ENCODE measurements at regions not wholly inside any gene's neighbourhood (a gene's known extent, or its start where the extent isn't known, plus 50 kb on each side); places are given as distances from the start of the nearest gene placed in this dataset.

DNA sequence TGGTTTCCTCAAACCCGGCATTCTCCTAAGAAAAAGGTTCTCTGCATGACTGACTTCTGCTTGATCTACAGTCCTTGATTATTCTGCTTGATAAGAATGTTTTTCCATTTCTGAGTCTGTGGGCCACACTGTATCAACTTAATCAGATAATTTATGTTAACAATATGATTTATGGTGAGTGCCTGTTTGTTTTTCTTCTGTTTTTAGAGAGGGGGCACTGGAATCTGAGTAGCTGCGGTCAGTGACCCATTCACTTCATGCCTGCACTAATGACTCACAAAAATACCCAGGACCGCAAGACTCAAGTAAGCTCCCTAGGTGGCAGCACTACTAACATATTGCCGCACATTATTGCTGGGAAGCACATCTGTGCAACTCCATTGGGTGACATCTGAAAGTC lies 542.3 kb upstream of the ATXN8OS start:
- no peak for DNase-seq (ENCODE audit: low read depth, low spot score)
- TF ChIP-seq EZH2 (IDR thresholded peaks at IDR 0.05) (no peak), POLR2AphosphoS5 (IDR thresholded peaks at IDR 0.05; ENCODE audit: borderline replicate concordance, low read depth, low read length) (no peak), FOXP2 (optimal IDR thresholded peaks at IDR 0.05; ENCODE audit: control extremely low read depth, extremely low read length, insufficient read depth) (no peak)
- no peaks in the 10 kb centered on the region for H3K36me3 ChIP-seq (ENCODE audit: insufficient read depth, low read length)
- H3K9ac ChIP-seq (ENCODE audit: insufficient read length), result no peak overlapping the region
- no peak overlapping the region for H3K4me3 ChIP-seq
- no peaks in the 10 kb centered on the region for H3K9me3 ChIP-seq (ENCODE audit: low read depth, low read length)
- H3K27ac ChIP-seq, result no peak overlapping the region

DNA sequence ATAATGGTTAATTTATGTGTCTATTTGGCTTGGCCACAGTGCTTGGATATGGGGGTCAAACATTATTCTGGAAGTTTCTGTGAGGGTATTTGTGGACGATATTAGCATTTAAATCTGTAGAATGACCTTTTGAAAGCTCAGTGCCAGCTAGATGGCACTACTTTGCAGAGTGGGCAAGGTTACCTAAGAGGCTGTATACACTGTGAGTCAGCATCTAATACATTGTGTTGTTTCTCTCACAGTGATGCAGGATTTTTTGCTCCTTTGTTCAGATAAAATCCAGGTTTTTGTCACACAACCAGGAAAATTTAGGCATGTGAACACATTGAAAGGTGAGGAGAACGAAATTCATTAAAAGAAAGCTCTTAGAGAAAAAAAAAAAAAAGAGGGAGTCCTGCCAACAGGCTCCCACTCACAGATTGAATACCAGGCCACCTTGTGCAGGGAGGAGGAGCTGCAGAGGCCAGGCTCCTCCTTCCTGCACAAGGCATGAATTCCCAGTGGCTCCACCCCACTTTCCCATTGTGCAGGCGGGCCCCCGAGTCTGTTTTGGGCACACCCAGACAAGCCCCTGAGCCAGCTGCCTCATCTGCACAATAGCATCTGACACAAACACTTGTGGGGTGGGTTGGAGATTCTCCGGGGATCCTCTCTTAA lies 551.0 kb upstream of the ATXN8OS start:
- Histone ChIP-seq H3K36me3 (ENCODE audit: insufficient read depth, low read length) (no peaks in the 10 kb centered on the region), H3K9me3 (ENCODE audit: low read depth, low read length) (no peaks in the 10 kb centered on the region), H3K27ac (no peak overlapping the region), H3K9ac (ENCODE audit: insufficient read length) (no peak overlapping the region), H3K4me3 (no peak overlapping the region)
- no peak for TF ChIP-seq EZH2 (IDR thresholded peaks at IDR 0.05)
- no peak for TF ChIP-seq FOXP2 (optimal IDR thresholded peaks at IDR 0.05; ENCODE audit: control extremely low read depth, extremely low read length, insufficient read depth)
- no peak for TF ChIP-seq POLR2AphosphoS5 (IDR thresholded peaks at IDR 0.05; ENCODE audit: borderline replicate concordance, low read depth, low read length)
- no peak for DNase-seq (ENCODE audit: low read depth, low spot score)

DNA sequence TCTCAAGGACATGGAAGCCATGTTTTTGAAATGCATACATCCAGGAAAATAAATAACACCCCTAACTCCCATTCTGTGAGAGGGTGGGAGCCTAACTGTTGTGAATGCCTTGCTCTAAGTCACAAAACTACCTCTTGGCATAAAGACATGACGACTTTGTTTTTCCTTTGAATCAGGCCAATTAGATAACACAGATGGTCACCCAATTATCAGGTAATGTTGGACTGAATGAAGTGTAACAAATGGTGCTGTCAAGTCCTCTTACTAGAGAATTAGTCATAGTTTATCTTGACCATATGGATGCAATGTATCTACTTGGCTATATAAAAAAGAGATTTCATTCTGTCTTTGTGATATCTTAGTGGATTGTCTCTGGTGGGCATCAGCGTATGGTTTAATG lies 553.6 kb upstream of the ATXN8OS start:
- Histone ChIP-seq H3K9me3 (ENCODE audit: low read depth, low read length) (no peaks in the 10 kb centered on the region), H3K9ac (ENCODE audit: insufficient read length) (no peak overlapping the region), H3K27ac (no peak overlapping the region), H3K4me3 (no peak overlapping the region), H3K36me3 (ENCODE audit: insufficient read depth, low read length) (no peaks in the 10 kb centered on the region)
- no peak for DNase-seq (ENCODE audit: low read depth, low spot score)
- TF ChIP-seq EZH2 (IDR thresholded peaks at IDR 0.05) (no peak), FOXP2 (optimal IDR thresholded peaks at IDR 0.05; ENCODE audit: control extremely low read depth, extremely low read length, insufficient read depth) (no peak), POLR2AphosphoS5 (IDR thresholded peaks at IDR 0.05; ENCODE audit: borderline replicate concordance, low read depth, low read length) (no peak)

DNA sequence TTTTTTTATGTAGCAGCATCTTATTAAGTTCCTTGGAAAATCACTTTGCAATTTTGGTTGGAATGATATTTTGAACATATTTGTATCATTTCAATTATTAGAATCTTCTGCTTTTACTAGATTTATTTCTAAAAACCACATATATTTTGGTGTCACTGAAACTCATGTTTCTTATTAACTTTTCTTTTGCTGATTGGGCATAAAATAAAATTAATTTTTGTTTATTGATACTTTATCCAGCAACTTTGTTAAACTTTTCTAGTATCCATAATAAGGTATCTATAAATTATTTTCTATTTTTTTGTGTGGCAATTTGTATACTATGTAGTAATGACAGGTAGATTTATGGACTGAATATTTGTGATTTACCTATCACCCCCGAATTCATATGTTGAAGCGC lies 556.4 kb upstream of the ATXN8OS start:
- Histone ChIP-seq H3K9ac (ENCODE audit: insufficient read length) (no peak overlapping the region), H3K27ac (no peak overlapping the region), H3K36me3 (ENCODE audit: insufficient read depth, low read length) (no peaks in the 10 kb centered on the region), H3K4me3 (no peak overlapping the region), H3K9me3 (ENCODE audit: low read depth, low read length) (no peaks in the 10 kb centered on the region)
- TF ChIP-seq POLR2AphosphoS5 (IDR thresholded peaks at IDR 0.05; ENCODE audit: borderline replicate concordance, low read depth, low read length) (no peak), EZH2 (IDR thresholded peaks at IDR 0.05) (no peak), FOXP2 (optimal IDR thresholded peaks at IDR 0.05; ENCODE audit: control extremely low read depth, extremely low read length, insufficient read depth) (no peak)
- DNase-seq (ENCODE audit: low read depth, low spot score), result no peak

DNA sequence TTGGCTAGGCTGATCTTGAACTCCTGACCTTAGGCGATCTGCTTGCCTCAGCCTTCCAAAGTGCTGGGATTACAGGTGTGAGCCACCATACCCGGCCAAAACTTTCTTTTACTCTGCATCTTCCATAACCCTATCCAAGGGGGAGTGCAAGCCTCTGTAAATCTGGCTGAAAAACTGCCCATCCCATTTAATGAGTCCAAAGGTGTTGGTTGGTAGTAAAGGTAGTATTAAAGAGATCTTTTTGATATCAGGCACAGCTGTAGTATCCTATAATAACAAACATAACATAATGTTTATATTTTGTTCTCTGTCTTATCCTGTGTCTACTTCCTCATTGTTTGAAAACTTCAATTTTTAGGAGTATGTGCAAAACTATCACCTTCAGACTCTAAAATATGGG lies 559.8 kb upstream of the ATXN8OS start:
- no peak for DNase-seq (ENCODE audit: low read depth, low spot score)
- no peak overlapping the region for H3K4me3 ChIP-seq
- H3K27ac ChIP-seq, result no peak overlapping the region
- no peak overlapping the region for H3K9ac ChIP-seq (ENCODE audit: insufficient read length)
- no peaks in the 10 kb centered on the region for H3K9me3 ChIP-seq (ENCODE audit: low read depth, low read length)
- no peaks in the 10 kb centered on the region for H3K36me3 ChIP-seq (ENCODE audit: insufficient read depth, low read length)
- TF ChIP-seq FOXP2 (optimal IDR thresholded peaks at IDR 0.05; ENCODE audit: control extremely low read depth, extremely low read length, insufficient read depth), result no peak
- TF ChIP-seq EZH2 (IDR thresholded peaks at IDR 0.05), result no peak
- no peak for TF ChIP-seq POLR2AphosphoS5 (IDR thresholded peaks at IDR 0.05; ENCODE audit: borderline replicate concordance, low read depth, low read length)

DNA sequence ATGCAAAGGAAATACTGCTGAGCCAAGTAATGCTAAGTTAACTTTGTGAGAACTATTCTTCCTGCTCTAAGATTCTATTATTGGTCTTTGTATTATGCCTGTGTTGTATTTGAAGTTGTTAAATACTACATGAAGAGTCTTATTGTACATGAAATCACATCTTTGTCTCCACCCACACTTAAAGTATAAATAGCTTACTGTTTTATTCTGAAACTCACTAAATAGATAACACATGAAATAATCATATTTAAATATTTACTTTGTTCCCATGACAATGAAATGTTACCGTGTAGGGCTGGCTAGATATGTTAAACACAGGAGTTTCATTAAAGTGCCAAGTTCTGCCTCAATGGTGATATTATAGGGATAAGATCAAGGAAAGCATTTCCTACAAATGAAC lies 562.1 kb upstream of the ATXN8OS start:
- TF ChIP-seq EZH2 (IDR thresholded peaks at IDR 0.05) (no peak), POLR2AphosphoS5 (IDR thresholded peaks at IDR 0.05; ENCODE audit: borderline replicate concordance, low read depth, low read length) (no peak), FOXP2 (optimal IDR thresholded peaks at IDR 0.05; ENCODE audit: control extremely low read depth, extremely low read length, insufficient read depth) (no peak)
- Histone ChIP-seq H3K27ac (no peak overlapping the region), H3K9me3 (ENCODE audit: low read depth, low read length) (no peaks in the 10 kb centered on the region), H3K36me3 (ENCODE audit: insufficient read depth, low read length) (no peaks in the 10 kb centered on the region), H3K4me3 (no peak overlapping the region), H3K9ac (ENCODE audit: insufficient read length) (no peak overlapping the region)
- no peak for DNase-seq (ENCODE audit: low read depth, low spot score)

DNA sequence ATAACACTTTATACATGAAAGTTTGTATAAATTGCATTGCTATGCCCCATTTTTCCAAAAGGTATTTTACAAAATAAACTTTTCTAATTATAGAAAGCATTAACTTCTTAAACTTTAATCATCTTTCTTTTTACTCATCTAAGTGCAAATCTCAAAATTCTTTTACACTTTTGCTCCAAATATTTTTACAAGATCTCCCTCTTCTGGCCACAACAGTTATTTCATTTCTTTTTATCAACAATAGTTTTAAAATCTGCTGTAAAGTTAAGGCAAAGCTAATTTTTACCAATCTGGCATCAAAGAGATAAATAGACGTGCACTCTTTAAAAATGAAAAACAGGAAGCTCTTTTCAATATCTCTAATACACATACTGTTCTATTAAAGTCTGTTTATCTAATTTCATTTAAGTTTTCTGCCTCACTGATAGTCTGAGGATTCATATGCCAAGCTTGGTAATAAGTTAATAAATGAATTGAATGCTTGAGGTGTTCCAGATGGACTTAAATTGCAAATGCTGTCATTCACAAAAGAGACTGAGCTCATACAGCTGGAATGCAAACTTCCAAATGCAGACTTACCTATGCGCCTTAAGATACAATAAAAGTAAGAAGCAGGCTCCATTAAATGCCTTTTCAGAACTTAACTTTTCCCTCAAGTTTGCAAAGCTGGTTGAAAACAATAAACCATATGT lies 583.0 kb upstream of the ATXN8OS start:
- TF ChIP-seq FOXP2 (optimal IDR thresholded peaks at IDR 0.05; ENCODE audit: control extremely low read depth, extremely low read length, insufficient read depth) (no peak), EZH2 (IDR thresholded peaks at IDR 0.05) (no peak), POLR2AphosphoS5 (IDR thresholded peaks at IDR 0.05; ENCODE audit: borderline replicate concordance, low read depth, low read length) (no peak)
- peak; percentile 3 for DNase-seq (ENCODE audit: low read depth, low spot score)
- H3K9ac ChIP-seq (ENCODE audit: insufficient read length), result no peak overlapping the region
- no peak overlapping the region for H3K4me3 ChIP-seq
- H3K27ac ChIP-seq, result no peak overlapping the region
- no peaks in the 10 kb centered on the region for H3K9me3 ChIP-seq (ENCODE audit: low read depth, low read length)
- no peaks in the 10 kb centered on the region for H3K36me3 ChIP-seq (ENCODE audit: insufficient read depth, low read length)

DNA sequence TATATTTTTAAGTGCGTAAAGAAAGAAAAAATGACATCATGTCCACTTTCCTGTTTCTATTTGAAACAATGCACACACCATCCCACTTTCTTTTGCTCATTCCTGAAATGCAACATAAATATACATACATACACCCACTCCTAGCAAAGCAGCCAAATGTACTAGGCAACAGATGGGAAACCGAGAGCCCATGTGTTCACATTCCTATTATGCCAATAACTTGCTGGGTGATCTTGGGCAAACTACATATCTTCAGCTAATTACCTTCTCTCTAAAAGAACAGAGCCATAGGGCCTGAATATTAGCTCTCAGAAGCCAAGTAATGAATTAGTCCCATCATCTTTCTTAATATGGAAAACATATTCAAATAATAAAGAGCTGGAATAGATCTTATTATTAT lies 610.6 kb upstream of the ATXN8OS start:
- Histone ChIP-seq H3K36me3 (ENCODE audit: insufficient read depth, low read length) (no peaks in the 10 kb centered on the region), H3K4me3 (no peak overlapping the region), H3K9me3 (ENCODE audit: low read depth, low read length) (no peaks in the 10 kb centered on the region), H3K9ac (ENCODE audit: insufficient read length) (no peak overlapping the region), H3K27ac (no peak overlapping the region)
- no peak for DNase-seq (ENCODE audit: low read depth, low spot score)
- TF ChIP-seq EZH2 (IDR thresholded peaks at IDR 0.05), result no peak
- no peak for TF ChIP-seq FOXP2 (optimal IDR thresholded peaks at IDR 0.05; ENCODE audit: control extremely low read depth, extremely low read length, insufficient read depth)
- TF ChIP-seq POLR2AphosphoS5 (IDR thresholded peaks at IDR 0.05; ENCODE audit: borderline replicate concordance, low read depth, low read length), result no peak

Measured in SK-N-MC (cell line).